COR-L47 (cell line): ENCODE measurements at regions not wholly inside any gene's neighbourhood (a gene's known extent, or its start where the extent isn't known, plus 50 kb on each side); places are given as distances from the start of the nearest gene placed in this dataset.

Experiments
- DNase-seq: peaks from one replicate; lab custom pipeline; 2025; lab: John Stamatoyannopoulos, UW

DNA sequence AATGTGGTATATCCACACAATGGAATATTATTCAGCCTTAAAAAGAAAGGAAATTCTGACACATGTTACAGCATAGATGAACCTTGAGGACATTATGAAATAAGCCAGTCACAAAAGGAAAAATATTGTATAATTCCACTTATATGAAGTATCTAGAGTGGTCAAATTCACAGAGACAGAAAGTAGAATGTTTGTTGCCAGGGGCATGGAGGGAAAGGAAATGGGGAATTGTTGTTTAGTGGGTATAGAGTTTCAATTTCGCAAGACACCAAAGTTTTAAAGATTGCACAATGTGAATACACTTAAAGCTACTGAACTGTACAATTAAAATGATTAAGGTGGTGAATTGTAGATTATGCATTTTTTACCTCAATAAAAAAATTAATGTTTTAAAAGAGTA is 92.9 kb downstream of the TXNL1 start:
- no peak for DNase-seq

DNA sequence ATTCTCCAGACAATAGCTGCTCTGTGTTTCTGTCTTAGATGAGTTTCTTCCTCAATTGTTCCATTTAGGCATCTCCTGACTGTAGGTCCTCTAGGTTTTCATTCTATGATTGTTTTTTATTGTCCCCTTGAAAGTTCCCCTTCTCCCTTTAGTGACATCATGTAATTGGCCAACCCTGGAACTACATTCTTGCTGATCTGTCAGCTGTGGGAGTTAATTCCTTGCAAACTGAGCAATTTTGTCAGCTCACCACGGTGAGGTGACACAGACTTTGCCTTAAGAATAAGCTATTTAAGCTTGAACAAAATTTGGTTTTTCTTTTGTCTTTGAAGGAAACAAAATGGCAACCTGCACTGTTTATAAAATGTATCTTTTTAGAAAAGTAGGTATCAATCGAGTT is 95.9 kb downstream of the TXNL1 start:
- no peak for DNase-seq

DNA sequence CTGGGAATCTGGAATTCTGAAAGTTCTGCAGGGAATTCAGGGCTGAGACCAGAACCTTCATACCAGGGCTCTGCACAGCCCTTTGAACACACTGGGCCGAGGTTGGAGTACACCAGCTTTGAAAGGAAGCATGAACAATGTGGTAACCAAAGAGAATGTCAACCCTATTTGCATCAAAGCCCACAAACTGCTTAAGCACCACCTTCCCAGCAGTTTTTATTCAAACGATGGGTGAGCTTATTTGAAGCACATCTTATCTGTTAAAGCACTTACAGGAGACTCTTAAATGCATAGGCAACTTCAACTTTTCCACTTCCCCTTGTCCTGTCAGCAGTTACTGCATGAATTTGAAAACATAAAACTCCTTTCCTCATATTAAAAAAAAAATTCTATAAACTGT is 96.6 kb downstream of the TXNL1 start:
- DNase-seq = no peak

DNA sequence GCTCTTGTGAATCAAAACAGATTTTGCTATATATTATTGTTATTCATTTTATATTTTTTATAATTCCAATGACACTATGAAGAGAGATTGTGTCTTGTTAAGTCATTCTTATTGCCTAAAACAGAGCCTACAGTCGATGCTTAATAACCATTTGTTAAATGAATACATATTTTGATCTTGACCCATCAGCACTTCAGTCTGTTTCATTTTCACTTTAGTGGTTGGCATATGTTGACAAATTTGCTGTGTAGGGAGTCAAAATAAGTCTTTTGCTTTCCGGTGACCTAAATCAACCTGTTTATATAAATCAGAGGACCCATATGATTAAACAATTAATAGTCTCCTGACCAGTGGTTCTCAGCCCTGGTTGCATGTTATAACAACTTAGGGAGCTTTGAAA is 97.1 kb downstream of the TXNL1 start:
- DNase-seq = no peak

DNA sequence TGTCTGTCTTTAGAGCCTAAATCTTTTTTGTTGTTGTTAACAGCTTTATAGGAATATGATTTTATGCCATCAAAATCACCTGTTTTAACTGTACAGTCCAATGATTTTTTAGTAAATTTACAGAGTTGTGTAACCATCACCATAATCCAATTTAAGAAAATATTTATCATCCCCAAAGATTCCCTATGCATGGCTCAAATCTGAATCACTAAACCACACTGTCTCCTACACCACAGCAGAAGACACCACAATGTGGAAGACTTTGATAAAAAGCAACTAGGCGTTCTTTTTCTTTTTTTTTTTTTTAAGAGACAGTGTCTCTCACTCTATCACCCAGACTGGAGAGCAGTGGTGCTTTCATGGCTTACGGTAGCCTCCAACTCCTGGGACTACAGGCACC is 99.6 kb downstream of the TXNL1 start:
- no peak for DNase-seq

DNA sequence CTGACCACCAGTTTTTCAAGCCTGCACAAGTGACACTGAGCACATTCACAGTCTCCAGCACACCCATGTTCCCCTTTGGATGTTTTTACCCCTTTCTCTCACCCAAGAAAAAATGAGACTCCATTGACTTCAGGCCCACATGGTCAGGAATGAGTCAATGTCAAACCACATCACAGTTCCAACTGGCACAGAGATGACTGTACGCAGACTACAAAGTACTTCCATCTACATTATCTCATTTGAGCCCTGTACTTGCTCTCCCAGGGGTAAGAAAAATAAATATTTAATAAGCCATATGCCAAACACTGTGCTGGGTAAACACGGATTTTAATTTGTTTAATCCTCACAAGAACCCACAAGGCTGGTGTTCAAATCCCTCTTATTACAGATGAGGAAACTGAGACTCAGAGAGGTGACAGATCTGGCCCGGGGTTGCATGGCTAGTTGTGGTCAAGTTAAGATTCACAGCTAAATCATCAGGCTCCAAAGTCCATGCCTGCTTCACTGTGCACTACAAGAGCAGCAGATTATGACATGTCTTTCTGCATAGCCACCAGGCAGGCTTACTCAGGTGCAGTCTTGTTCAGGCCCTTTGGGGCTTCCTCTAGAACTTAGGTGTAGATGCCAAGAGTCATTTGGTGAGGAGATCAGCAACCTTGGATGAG is 106.1 kb downstream of the TXNL1 start:
- DNase-seq = no peak

DNA sequence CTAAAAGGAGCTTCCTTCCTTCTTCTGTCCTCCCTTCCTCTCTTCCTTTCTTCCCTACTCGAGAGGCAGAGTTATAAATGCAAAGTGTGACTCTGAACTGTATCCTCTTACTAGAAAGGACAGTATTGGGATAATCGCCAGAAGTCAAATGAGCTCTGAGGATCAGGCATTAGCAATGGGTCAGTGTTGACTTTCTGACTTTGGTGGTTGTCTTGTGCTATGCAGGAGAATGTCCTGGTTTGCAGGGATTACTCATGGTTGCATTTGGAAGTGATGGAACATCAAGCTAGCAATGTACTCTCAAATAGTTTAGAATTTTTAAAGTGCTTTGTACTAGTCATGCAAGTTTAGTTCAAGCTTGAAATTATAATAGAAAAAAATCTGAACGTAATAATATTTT is 115.6 kb downstream of the TXNL1 start:
- no peak for DNase-seq

DNA sequence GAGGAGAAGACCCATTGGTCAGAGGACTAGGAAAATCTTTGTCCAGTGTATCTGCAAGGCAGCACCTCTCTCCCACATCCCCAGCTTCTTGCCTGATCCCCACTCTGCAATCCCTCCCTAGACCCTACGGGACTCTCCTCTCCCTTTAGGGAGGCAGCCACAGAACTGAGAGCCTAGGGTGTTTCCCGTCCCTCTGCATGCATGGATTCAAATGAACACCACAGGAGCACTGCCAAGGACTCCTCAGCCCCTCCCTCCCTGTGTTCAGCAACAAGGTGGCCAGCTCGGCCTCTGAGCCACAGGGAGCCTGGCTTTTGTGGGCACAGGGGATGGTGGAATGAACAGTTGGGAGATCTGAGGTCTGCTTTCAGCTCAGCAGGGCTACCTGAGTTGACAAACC is 117.1 kb downstream of the TXNL1 start:
- DNase-seq = no peak

DNA sequence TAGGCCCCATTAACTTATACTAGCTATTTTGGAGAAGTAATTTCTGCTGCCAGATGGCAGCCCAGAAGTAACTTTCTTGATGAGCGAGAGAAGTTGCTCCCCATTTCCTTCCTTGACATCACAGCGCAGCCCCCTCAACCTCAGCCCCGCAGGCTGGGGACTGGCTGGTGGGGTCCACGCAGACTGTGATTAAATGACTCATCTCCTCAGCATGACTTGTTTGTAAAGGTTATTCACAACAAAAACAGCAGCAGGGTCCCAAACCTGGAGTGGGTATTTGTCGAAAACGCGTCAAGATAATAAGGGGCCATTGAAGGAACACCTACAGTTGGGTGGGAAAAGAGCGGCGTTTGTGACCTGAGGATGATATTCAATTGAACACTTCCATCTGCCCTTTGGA is 120.6 kb downstream of the TXNL1 start:
- no peak for DNase-seq

DNA sequence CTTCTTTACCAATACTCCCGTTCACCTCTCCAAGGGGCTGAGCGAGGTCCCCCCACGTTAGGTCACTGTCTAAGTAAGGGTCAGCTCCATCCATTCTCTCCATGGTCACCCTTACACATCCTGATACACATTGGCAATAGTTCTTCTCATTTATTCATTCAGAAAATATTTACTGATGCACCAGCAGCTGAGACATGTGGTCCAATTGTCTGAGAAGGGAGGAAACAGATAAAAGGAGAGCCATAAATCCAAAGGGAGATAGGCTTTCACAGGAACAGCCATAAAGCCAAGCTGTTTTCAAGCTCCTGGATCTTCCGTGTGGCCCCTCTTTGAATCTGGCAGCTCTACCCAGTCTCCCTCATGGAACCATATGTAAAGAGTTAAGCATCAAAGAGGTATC is 121.2 kb downstream of the TXNL1 start:
- DNase-seq = no peak

DNA sequence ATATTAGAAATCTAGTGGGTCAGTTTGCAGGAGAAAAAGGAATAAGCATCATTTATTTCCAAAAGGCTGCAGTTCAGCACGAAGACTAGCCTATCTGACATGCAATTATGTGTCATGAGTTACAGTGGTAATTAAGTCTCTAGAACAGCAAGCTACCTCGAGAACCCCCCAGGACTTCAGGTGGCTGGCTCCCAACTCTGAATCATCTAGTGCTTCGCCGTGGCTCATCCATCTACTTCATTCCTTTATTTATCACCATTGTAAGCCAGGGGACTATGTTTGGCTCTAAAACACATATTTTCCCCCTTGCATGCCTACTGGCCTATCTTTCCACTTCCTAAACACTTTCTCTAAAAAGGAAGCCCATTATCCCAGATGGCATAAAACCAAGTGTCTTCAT is 121.6 kb downstream of the TXNL1 start:
- no peak for DNase-seq

DNA sequence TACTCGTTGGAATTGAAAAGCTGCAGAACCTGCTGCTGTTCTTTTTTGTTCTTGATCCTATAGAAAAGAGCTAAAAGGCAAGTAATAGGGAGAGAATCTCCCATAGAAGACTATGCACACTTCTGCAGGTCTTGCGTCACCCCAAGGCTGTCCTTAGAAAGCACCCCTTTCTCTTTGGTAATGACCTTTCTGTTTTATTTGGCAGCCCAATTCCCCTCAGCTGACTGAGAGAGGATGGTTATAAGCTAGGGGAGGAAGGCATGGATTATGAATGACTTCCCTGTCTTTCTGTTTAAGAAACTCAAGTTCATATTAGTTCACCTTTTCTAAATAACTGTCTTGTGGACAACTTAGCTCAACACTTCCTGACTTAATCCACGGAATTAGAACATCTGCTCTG is 122.9 kb downstream of the TXNL1 start:
- DNase-seq = no peak

DNA sequence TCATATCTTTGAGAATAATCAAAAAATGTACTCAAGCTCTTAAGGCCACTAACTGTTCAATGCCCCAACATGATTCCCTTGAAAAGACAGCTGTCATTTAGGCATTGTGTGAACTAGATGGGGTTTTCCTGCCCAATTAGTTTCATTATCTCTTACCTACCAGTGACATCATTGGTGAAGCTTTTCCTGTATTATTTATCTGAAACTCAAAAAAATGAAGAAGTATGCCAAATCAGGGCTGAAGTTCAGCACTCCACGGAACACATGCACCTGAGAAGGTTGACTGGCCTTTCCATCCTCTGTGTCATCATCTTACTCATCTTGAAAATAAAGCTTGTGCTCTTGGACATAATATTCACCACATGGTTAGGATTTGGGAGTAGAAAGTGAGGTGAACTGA is 126.4 kb downstream of the TXNL1 start:
- no peak for DNase-seq

DNA sequence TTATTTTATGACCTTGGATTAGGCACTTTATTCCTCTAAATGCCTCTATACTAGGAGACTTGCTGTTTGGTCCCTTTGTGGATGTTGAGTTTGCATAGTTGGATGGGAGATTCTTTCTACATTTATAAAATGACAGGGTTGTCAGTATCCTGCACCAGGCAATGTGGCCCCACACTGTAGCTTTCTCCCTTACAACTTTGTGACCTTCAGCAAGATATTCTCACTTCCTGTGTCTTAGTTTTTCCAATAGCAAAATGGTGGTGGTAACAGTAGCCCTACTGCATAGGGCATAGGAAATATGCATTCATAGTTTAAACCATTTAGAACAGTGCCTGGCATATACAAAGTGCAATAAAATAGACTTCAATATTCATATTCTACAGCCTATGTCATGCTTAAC is 128.3 kb downstream of the TXNL1 start:
- no peak for DNase-seq

DNA sequence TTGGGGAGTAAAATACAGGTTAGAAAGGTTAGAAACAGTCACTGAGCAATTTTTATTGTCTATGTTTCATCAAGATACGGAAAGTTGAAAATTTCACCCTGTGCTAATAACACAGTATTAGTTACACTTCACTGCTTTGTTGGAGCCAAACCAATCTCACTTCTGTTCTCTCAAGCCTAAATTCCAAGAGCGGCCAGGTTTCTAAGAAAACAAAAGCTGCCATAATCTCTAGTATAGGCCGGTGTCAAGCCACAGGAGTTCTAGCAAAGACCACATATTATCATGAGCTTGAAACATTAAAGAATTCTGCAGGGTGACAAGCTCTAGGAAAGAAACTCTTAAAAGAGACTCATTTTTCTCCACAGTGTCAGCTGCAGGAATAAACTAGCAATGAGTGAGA is 128.7 kb downstream of the TXNL1 start:
- no peak for DNase-seq

DNA sequence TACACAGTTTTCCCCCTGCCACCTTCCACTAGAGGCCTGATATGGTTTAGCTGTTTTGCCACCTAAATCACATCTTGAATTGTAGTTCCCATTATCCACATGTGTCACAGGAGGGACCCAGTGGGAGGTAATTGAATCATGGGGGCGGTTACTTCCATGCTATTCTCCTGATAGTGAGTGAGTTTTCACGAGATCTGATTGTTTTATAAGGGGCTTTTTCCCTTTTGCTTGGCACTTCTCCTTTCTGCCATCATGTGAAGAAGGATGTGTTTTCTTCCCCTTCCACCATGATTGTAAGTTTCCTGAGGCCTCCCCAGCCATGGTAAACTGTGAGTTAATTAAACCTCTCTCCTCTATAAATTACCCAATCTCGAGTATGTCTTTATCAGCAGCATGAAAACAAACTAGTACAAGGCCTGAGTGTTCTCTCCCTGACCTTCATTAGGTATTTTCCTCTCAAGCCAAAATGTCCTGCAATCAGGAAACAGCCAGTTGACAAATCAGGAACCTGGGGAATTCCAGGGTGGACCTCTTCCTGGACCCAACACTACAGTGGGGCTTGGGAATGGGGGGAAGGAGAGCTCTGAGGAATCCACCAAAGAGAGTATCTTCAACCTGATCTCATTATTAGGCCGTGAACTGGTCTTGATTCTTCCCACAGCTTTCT is 129.9 kb downstream of the TXNL1 start:
- DNase-seq = no peak

DNA sequence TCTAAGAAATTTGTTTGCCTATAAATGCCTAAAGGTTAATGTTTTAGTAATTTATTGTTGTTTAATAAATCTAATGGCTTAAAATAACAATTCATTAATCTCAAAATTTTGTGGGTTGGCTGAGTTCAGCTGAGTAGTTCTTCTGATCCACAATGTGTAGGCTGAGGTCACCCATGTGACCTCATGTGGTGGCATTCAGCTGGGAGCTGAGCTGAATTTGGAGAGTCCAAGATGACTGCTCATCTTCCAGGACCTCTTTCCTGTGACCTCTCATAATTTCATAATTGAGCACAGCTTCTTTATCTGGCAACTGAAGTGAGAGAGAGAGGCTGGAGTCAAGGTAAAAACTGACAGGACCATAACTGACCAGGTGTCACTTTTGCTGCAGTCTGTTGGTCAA is 132.4 kb downstream of the TXNL1 start:
- no peak for DNase-seq

DNA sequence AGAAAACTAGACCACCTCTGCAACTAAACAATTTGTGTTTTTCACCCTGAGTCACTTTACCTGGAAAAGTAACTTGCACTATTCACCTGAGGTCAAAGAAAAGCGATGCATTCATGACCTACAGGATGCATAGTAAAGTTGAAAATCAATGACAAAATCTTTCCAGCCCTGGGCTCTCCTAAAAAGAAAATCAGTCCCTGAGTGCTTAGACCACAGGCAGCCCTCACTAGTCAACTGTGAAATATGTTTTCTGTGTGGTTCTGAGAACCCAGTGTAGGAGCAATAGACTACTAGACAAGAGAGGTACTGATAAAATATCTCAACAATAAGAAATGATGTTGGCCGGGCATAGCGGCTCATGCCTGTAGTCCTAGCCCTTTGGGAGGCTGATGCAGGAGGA is 133.1 kb downstream of the TXNL1 start:
- no peak for DNase-seq

DNA sequence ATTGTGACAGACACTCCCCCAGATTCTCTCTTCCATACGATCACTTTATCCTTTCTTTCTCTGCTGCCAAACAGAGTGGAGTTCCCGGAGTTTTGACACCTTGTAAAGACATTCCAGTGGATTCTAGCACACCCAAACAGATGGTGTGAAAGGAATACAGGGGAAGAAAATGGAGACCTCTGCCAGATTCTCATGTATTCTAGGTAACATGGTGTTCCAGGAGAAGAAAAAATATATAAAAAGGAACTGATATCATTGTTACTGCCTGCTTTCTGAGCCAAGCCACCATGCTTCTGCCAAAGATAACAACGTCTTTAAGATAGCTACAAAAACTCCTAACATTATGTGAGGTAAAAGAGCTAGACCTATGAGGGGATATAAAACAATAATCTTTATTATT is 136.5 kb downstream of the TXNL1 start:
- DNase-seq = no peak

DNA sequence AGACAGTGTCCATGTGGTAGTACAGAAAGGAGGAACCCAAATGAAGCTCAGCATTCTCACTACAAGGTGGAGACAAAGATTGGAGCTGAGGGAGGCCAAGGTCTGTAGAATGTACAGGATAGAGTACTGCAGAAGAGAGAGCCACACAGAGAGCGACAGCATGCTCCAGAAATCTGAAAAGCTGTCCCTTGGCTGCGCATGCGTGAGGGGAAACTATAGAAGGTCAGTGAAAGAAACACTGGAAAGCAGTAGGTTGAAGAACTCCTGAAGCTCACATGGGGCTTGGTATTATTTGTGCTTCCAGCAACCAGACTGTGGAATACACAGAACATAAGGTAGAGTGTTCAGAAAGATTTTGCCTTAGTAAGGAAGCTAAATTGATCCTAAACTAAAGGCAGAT is 142.5 kb downstream of the TXNL1 start:
- no peak for DNase-seq

DNA sequence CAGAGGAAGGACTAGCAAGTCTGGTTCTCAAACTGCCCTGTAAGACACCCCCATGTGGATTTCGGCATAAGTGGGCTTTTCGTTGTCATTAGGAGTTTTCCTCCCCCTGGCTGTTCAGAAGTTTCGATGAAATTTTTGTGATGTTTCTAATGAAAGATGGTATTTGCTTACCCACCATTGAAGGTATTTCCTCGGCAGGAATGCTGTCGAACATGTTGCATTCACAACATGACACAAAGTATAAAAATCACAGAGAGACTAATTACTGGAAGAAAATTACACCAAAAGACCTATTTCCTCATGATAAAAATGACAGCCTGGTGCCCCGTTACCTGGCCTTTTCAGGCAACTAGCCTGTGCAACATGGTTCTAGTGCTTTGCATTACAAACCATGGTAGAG is 144.9 kb downstream of the TXNL1 start:
- DNase-seq = no peak

DNA sequence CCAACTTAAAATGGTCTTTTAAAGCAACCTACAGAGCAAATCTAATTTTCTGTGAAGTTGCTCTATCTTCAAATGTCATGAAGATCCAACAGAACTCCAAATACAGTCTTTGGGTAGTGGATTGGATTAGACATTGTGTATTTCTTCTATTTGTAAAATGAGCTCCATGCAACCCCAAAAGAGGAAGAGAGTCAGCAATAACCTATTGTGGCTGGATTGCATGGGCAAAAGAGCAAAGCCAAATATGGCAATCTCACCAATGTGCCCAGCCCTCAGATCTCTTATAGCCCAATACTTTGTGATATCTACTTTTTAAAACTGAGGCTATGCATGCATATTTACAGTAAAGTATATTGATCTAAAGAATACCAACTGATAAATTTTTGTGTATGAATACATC is 146.3 kb downstream of the TXNL1 start:
- no peak for DNase-seq

DNA sequence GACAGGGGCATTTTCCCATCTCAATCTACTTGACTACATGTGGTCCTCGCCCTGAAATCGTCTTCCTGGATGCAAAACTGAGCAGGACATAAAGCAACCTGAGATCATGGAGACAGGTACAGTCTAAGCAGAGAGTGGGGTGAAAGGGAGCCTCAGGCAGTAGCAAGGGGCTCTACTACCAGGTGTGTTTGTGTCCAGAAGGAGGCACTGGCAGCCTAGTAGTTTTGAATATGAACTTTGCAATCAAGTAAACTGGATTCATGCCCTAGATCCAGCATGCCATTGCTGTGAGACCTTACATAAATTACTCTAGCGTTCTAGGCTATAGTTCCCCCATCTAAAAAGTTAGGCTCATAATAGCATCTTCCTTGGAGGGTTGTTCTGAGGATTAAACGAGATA is 147.4 kb downstream of the TXNL1 start:
- DNase-seq = no peak

DNA sequence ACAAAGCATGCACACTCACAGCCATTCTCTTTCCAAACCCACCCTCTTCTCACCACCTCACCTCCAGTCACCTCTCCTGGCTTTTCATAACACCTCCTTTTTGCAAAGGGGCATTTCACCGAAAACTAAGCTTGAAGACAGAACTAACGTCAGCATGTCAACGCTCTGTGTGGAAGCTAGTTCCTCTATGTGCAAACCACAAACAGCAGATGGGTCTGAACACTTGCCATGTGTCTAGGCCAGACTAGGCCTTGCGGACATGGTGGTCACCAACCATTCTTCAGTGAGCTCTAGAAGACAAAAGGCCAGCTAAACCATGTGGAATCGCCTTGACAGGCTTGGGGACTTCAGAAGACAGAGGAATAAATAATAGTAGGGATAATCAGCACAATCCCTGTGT is 148.5 kb downstream of the TXNL1 start:
- DNase-seq = no peak
